GM21717 (cell line): ENCODE measurements at regions not wholly inside any gene's neighbourhood (a gene's known extent, or its start where the extent isn't known, plus 50 kb on each side); places are given as distances from the start of the nearest gene placed in this dataset.

Source experiments
- ATAC-seq: cut with Tn5 transposase; IDR thresholded peaks from one replicate; pipeline ENCODE4 v1.9.1; 2021; ENCODE audit warnings: mild to moderate bottlenecking, moderate library complexity; ENCODE audit not compliant: unreplicated experiment

DNA sequence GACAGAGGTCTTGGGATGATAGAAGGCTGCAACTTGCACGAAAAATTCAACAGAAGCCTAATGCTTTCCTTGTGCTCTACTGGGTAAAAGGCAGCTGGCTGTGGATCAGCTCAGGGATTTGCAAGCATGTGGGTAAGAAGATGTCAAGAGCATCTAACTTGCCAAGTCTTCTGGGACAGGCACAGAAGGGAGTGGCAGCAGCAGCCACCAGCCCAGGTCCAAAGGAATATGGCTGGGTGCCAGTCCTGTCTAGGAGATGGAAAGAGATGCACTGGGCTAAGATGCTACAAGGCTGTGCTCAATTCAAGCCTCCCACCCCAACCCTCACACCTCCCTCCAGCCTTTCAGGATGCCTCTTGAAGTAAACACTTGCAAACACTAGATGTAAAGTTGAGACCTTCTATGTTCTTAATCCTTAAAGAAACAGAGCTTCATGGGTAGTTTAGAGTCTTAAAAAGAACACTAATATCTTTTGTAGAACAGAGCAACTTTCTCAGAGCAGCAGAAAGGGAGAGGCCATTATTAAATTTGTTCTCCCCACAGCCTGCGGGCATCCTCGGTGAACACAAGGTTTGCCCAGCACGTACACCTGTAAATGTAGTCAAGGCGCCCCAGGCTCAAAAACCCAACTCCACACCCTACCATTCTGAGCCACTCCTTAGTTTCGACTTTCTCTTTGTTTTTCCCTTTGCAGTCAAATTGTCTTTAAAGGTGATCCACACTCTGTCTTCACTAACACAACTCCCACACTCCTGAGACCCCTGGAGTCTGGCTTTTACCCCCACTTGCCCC is 64.6 kb upstream of the BCAR3 start:
- ATAC-seq, result no peak

DNA sequence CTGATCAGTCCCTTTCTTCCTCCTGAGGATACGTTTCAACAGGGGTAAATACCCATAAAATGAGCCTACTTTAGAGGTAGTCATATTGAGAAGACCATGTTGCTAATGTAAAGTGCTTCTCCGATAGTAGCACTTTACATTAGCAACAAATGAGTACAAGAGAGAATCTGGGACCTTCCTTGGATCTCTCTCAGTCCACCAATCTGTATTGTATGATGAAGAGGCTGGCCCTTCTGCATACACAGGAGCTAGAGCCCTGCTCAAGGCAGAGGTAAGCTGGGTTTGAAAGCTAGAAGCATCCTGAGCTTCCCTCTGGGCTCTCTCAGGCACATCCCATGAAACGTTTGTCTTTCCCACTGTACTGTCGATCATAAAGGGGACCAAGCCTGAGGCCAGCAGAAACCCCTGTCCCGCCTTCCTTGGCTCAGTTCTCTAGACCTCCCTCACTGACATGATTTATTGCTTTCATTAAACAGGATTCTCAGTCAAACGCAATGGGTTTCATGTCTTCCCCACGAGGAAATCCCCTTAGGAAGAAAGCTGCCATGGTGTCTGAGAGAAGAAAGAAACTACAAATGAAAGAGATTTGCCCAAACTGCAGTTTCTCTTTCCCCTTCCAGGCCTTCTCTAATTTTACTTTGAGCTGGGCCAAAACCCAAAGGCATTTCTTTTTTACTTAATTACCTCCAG is 62.8 kb upstream of the BCAR3 start:
- peak; percentile 74 for ATAC-seq

DNA sequence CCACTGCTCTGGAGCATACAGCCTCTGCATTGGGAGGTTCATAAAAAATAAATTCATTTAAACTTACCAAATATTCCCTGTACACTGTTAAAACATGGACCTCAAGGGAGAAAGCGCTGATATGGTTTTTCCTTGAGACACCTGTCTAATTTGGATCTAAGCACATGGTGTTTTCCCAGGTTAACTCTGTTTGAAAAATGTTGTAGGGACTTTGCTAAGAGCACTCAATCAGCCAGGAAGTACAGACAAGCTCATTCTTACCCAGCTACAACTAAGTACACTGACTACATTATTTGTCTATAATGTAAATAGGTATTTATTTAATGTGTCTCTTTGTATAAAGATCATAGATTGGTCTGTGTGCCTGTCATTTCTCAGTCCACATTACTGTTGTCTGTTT is 61.8 kb upstream of the BCAR3 start:
- no peak for ATAC-seq

DNA sequence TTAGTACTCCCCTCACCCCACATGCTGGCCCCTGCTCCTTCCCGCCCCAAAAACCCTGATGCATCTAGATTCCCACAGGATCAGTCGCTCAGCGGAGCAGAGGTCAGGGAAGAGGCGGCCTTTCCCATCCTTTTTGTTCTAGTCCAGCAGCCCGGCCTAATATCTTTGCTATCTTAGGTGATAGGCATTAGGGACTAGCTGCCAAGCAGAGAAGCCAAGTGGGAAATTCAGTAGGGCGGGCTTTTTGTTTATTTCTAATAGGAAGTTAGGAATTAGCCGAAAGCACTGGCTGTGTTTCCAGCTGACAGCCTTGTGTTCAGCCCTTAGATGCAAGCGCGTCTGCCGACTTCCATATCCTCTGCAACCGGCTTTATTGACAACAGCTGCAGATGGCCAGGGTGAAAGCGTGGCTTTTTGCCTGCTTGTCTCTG is 59.0 kb upstream of the BCAR3 start:
- ATAC-seq, result no peak

DNA sequence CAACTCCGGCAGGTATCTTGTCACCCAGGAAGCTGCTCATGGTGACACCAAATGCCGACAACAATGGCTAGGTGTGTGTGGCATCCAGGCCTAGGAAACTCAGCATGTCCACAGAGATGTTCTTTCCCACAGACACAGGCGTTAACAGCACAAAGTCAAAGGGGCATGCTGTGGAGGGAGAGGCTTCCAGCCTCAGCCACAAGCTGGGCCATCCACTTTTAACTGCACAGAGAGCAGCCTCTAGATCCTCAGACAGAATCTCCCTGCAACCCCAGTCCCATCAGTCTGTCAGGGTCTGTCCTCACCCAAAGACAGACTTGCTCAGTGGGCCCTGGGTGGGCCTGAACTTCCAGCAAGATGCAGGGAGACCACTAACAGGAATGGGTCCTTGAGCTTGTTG is 58.5 kb upstream of the BCAR3 start:
- no peak for ATAC-seq

DNA sequence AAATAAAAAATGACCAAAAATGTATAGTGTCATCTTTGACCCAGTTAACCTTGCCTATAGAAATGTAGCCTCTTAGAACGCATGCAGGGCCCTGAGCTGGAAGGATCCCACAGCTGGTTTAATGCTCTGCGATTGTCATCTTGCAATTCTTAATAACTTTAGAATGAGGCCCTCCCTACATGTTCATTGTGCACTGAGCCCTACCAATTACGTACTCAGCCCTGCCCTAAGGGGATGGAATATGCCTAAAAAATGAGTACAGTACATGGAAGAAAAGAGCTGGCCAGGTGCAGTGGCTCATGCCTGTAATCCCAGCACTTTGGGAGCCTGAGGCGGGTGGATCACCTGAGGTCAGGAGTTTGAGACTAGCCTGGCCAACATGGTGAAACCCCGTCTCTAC is 57.8 kb upstream of the BCAR3 start:
- ATAC-seq, result no peak

DNA sequence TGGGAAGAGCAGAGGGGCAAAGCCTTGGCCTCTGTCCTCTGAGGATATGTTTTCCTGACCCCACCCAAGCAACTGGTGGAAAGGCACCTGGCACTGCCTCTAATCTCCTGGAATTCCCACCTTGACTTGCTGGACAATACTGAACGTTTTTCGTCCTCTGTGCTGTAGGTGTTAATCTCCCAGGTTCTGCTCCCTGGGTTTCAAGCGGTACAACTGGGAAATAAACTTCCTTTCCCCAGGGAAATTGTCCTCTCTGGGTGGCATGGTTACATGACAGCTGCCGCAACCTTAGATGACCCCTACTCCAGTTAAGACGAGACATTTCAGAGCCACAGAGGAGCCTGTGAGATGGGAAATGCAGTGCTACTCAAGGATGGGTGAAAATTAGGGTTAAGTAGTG is 57.3 kb upstream of the BCAR3 start:
- ATAC-seq, result no peak

DNA sequence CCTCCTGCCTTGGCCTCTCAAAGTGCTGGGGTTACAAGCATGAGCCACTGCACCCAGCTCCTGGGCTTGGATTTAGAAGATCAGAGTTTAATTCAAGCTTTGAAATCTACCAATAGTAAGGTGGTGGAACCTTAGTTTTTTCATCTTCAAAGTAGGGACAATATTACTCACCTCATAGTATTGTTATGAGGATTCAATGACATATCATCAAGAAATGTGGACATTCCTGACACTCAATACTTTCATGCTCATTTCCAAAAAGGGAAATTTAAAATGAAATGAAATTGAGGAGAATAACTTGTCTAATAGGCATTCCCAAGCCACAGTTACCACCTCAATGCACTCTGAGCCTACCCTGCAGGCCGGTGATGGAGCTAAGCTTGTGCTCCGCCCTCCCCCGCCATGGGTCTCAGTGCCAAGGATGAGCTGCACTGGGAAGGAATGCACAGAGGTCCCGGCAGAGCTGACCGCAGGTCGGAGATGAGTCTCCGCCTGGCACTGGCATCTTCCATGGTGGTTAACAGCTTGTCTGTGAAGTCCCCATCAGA is 56.5 kb upstream of the BCAR3 start:
- no peak for ATAC-seq

DNA sequence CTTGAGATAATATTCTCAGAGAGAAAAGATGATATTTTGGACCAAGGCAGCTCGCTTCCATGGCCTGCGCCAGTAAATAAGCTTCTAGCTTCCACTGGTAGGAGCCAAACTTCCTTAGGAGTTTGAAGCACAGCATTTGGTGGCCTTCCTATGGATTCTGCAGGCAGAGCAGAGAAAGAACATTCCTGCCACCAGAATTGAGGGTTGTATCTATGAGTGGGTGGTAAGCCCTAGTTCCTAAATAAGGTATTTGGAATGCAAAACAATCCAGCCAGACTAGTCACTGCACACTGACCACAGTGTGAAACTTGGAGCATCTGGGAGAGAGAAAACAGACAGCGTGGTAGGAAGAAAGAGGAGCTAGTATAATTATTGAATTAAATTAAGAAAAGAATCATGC is 54.1 kb upstream of the BCAR3 start:
- ATAC-seq, result no peak

DNA sequence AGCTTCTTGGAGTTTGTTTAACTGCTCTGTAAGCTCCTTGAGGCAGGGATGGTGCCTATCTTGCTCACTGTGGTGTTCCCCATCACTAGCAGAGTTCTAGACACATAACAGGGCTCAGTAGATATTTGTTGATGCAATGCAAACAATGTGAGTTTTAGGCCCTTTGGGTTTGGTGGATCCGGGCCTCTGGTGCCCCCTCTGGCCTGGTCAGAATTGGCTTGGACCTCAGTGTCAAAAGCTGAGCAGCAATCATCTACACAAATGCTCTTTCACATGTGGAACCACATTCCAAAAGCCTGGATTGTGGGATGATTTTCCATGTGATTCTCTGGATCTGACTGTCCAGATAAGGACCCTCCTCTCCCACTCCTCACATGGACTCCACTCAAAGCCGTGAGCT is 53.4 kb upstream of the BCAR3 start:
- ATAC-seq, result no peak

DNA sequence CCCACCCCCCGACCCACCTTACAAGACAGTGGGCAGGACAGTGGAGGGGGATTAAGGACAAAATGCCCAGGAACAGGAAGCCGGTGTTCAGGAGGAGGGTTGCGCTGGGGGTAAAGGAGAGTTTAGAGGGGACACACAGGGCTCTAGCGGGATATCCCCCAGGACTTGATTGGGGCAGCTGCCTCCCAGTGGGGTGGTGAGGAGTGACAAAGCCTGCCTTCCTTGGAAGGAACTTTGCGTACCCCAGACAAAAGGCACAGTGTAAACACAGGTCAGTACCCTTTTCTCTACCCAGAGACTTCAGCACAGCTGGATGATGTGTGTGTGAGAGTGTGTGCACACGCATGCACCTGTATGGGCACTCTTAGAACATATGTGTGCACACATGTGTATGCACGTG is 51.7 kb upstream of the BCAR3 start:
- no peak for ATAC-seq

DNA sequence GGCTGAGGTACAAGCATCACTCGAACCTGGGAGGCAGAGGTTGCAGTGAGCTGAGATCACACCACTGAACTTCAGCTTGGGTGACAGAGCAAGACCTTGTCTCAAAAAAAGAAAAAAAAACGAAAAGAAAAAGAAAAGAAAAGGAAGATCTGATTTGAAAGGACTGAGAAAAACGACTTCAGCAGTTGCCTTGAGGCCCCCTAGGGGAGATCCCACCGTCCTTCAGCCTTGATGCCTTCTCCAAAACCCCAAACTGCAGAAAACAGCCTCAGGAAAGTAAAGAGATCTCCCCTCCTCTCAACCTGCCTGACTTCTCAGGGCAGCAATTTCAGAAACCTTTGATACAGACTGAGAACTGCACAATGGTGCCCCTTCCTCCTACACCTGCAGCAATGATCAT is 50.9 kb upstream of the BCAR3 start:
- ATAC-seq, result no peak
